Left cardiac atrium (tissue), 4 donors: ENCODE measurements at regions not wholly inside any gene's neighbourhood (a gene's known extent, or its start where the extent isn't known, plus 50 kb on each side); places are given as distances from the start of the nearest gene placed in this dataset.
"Not testable (repeated sequence)": the region's sequence is repeated elsewhere in the genome, so short reads cannot be mapped to it uniquely, and the experiment has no call there.

Experiments
- ATAC-seq, 2 donors: fragments of 200-7000 bp; cut with Tn5 transposase; one replicate each; pipeline ENCODE4 v1.9.1; 2020; ENCODE audit warnings: mild to moderate bottlenecking in 2 of 2, moderate library complexity in 2 of 2
- DNase-seq: peaks from one replicate; pipeline ENCODE4 v3.0.0-alpha.2; 2020
- intact Hi-C, 2 donors: fragments of 100-400 bp; cut with DNase I; formaldehyde crosslinking; loops; one replicate each; pipeline versions ENCODE4 v1.14.1 to v1.15.1; 2022 to 2023
- donor health status: DM: no; HTN: yes; CAD: no.
- donor health status: DM: no; HTN: yes; CAD: no; lungs with severe emphysema.
- donor health status: DM: yes; HTN: yes; CAD: no.
- donor health status: Dilated cardiomyopathy.

DNA sequence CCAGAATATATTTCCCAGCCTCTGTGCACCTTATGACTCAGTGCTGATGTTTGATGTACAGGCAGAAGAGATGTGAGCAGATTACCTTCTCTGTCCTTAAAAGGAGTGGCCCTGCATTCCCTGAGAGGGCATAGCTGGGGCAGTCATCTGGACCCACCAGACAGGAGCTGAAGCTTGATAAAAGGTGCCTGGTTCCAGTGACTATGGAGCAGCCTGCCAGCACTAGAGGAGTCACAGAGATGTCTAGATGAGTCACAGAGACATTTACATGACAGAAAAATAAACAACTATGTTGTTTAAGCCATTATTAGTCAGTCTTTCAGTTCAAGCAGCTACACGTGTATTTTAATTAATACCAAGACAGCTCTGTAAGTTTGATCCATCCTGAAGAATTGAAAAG is 237.1 kb upstream of the MOCS1 start:
- intact Hi-C loops: no loop called here
- ATAC-seq (no peak), DNase-seq (no peak)

DNA sequence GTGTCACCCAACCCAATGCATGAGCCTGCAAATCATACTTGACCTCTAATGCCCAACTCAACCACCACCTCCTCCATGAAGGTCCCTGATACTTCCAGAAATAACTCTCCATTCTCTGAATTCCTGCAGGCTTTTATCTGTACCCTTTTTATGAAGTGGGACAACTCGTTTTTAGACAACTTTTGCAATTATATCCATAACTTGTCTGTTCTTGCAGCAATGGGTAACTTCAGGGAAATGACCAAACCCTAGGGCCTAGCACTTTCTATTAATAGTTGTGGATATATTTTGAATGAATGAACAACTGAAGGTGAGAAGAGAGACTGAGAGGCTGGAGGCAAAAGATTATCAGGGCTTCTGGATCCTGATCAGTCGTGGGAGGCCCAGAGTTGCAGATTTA is 236.6 kb upstream of the MOCS1 start:
- DNase-seq (no peak), ATAC-seq (no peak)
- intact Hi-C loops: no loop called here

DNA sequence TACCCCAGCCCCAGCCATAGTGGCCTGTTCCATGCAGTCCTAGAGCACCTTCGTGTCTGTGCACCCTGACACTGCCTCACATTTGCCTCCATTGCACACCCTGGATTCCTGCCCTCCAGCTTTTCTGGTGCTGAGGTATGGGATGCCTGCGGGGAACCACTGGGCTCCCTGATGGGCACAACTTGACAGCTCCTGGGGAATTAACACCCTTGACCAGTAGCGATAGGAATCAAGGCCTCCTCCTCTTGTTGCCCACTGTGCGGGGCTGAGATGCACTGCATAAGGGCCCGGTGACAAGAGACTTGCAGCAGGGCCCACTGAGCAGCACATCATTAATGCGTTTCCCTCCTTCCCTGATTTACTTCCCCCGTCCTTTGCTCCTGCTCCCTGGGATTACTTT is 235.6 kb upstream of the MOCS1 start:
- no peak for DNase-seq
- no peak for ATAC-seq
- intact Hi-C loops: no loop called here

DNA sequence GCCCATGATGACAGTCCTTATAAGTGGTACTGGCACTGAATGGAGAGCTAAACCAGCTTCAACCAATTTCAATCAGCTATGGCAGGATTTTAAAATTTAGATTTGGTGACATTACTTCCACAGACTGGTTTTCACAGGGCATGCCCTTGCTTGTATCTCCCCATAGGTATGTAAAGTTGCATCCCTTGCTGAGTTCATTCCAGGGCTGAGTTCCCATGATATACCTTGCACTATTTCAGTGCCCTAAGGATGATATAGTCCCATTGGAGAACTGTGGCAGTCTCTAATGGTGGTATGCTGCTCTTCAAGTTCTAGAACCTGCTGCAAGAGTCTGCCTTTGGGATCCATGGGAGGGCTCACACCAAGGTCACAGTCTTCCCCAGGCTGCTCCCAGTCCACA is 232.7 kb upstream of the MOCS1 start:
- ATAC-seq: no peak
- intact Hi-C loops: no loop called here

DNA sequence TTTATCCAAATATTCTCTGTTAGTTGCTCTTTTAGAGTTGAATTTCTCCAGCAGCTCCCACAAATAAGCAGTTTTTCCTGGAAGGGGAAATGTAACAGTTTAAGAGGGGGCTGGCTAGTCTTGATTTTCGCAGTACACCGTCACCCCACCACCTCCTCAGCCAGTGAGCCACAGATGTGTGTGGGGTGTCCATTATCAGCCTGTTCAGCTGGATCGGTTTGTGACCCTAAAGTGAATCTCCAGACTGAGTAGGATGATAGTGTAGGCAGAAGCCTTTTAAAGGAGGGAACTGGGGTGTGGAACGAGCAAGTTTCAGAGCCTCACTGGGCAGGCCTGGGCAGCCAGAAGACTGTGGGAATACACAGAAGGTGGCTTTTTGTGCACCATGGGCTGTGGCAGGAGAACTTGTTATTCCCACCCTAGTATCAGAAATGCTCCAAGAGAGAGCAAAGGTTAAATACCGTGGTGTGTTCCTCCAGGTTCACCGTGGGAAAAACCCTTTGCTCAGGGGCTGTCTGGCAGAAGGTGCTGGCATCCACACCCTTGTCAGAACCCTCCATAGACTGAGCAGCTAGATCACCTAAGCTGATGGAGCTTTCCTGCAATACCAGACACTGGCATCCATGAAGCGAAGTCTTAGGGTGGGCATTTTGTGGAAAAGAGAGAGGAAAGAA is 230.9 kb upstream of the MOCS1 start:
- intact Hi-C loops: no loop called here
- ATAC-seq: no peak
- DNase-seq: no peak

More for the DNA sequence above, 232.7 kb upstream of the MOCS1 start:
- no peak for DNase-seq

DNA sequence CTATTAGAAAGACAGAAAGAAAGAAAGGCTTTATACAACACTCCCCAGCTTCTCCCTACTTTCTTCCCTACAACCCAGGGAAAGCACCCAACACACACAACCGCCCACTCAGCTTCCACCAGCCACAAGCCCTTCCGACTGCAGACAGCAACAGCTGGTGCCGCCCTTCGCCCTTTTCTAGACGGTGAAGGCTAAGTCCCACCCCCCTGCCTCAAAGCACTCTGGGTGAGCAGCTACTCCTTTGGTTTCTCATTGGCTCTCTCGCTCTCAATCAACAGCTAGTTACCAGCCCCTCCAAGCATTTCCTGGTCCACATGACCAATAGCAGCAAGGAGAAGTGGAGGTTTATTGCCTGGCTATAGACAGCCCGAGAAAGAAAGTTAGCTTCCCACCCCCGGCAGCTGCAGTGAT is 230.1 kb upstream of the MOCS1 start:
- no peak for DNase-seq
- no peak for ATAC-seq
- intact Hi-C loops: no loop called here

DNA sequence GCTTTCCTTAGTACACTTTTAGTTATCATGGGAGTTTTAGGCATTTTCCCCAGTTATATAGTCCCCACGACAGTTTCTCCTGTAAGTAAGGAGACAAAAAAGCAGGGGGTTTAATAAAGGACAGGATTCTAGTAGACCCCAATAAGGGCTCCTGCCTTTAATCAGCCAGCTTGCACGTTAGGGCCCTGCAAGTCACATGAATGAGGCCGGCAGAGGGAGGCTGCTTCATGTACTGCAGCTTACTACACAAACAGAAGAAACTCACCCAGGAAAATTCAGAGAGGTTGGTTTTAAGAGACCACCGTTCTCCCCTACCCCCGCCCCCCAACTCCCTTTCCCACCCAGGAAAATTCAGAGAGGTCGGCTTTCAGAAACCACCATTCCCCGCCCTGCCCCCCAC is 229.7 kb upstream of the MOCS1 start:
- ATAC-seq (no peak), DNase-seq (no peak)
- intact Hi-C loops: no loop called here

DNA sequence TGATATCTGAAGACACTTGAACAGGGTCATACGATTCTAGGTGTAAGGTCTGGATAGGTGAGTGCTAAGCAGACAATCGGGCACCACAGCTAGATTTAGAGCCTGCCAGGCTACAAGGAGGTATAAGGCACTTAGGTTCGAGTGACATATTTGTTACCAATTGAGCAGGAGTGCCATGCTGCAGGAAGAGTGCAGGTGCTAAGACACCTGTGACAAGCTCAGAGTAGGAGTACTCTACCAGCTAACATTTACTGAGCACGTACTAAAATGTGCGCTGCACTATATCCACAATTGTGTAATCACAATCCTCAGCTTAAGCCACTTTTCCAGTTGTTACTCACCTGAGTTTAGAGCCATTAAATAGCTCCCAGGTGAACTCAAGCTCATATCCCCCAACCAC is 227.8 kb upstream of the MOCS1 start:
- ATAC-seq (no peak), DNase-seq (no peak)
- intact Hi-C loops: no loop called here

DNA sequence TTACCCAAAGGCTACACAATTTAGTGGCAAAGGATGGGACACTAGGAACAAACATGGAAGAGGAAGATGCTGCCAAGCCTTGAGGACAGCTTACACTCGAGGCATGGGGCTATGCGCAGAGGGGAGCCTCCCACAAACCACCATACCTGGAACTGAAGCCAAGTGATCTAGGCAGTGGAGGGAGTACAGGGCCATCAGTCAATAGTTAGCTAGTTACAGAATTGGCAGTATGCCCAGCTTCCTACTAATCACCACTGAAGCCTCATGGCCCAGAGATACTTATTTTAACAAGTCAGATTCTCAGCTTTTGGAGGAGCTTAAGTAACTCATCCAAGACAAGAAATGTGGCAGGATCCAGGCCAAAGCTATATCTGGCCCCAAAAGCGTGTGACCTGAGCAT is 226.6 kb upstream of the MOCS1 start:
- intact Hi-C loops: no loop called here
- ATAC-seq: no peak
- no peak for DNase-seq

DNA sequence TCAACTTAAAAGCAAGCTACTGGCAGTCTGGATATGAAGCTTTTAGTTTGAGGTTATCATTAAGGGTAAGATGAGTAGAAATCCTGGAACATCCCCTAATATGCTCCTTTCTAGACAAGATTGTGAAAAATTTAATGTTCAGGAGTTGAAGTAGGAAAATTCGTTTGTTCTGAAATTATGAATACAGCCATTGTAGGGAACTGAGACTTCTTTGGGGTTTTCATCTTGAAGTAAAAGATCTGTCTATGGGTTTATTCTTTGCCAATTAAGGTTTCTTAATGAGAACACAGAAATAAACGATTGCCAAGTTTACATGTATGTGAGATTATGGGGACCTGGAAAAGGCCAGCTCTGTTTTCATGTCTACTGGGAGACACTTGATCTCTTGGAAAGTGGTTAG is 225.6 kb upstream of the MOCS1 start:
- intact Hi-C loops: no loop called here
- DNase-seq (no peak), ATAC-seq (no peak)

DNA sequence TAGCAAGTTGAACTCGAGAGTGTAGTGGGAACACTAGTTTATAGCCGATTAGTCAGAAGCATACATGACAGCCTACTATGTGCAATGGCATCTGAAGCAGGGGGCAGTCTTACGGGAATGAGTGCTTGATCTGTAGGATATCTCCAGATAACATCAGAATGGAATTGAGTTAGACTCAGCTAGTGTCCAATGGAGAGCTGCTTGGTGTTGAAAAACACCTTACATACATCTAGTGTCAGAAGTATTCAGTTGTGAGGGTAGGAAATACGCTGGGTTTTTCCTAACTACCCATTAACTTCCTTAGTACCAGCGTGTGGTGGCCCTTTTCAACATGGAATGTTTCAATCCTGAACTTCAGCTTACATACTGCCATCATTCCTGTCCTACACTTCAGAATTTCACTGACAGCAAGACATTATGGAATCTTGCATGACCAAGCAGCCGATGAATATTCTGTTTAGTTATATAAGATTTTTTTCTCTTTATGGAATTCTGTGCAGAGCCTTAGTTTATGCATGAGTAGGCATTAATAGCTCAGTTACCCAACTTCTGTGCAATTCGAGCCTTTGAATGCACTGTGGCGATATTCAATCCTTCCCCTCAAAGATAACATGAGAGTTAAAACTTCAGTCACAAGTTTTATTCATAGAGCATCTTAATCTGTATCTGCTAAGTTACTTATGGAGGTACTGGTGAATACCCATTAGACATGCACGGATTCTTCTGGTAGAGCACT is 218.6 kb upstream of the MOCS1 start:
- no peak for ATAC-seq
- intact Hi-C loops: no loop called here
- no peak for DNase-seq

DNA sequence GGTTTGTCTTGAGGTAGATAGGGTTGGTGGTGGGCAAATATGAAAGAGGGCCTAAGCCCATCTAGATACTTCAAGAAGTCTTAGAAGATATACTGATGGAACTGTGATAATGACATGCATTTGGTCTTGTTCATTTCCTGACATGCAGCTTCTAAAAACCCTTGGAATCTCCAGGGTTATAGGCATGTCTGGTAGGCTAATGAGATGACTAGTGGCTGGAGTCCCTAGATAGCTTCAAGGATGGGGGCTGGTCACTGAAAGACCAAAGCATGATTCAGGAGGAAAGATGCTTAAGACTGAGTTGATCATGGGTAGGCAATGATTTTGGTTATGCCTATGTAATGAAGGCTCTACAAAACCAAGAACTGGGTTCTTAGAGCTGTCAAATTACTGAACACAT is 217.9 kb upstream of the MOCS1 start:
- intact Hi-C loops: no loop called here
- ATAC-seq (no peak), DNase-seq (no peak)

DNA sequence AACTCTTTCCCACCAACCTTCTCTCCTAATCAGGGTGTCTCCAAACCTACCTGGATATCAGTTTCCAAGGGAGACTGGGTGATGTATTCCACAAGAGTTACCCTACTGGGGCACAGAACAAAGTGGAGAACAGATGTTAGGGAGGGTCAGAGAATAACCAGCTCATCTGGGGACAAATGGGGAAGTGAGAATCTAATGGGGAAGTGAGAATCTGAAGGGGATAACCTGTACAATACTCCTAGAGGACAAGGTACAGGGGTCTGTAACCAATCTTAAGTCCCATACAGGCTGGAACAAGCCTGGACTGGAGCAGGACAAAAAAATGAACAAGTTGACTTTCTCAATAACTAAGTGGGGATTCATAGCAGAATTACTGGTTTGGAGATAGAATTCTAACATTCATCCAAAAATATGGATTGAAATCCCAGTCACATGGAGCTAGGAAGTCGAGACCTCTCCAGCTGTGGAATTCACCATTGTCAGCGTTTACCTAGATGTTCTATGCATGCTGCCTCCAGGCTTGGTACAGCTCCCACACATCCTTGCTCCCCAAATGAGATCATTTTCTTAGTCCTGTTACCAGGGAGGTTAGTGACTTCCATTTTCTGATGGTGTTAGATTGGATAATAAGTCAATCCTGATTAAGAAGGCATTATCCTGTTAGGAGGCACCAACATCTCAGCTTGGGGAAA is 214.8 kb upstream of the MOCS1 start:
- intact Hi-C loops: no loop called here
- ATAC-seq (no peak), DNase-seq (no peak)

DNA sequence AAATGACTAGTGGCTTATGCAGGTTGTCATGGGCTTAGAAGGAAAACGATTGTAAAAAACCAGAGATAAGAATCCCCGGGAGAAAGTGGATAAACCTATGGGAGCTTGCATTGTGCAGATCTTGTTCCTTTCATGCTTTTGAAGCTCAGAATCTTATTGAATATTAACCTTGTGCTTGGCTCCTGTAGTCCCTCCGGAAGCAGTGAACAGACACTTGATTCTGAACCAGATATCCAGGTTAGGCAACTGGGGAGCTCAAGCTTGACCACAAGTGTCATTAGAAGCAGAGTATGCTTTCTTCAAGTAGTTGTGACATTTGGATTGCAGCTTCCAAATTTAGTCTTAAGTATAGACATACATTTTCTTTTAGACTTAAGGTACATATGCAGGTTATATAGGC is 212.6 kb upstream of the MOCS1 start:
- ATAC-seq (no peak), DNase-seq (no peak)
- intact Hi-C loops: no loop called here

DNA sequence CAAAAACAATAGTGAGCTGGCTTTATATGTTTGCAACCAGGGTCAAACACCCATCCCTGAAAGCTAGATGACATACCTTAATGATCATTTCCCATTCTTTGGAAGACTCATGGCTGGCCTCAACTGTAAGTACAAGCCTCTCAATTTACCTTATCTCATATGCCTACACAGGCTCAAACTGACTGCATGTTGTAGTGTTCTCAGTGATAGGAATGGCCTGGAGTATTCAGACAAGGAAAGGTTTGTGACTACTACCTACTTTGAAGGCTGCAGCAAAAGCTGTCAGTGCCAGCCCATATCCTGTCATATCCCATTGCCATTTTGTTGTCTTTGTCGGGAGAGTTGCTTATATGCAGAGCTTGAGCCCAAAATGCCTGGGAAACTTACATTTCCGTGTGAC is 205.2 kb upstream of the MOCS1 start:
- no peak for DNase-seq
- intact Hi-C loops: no loop called here
- no peak for ATAC-seq

DNA sequence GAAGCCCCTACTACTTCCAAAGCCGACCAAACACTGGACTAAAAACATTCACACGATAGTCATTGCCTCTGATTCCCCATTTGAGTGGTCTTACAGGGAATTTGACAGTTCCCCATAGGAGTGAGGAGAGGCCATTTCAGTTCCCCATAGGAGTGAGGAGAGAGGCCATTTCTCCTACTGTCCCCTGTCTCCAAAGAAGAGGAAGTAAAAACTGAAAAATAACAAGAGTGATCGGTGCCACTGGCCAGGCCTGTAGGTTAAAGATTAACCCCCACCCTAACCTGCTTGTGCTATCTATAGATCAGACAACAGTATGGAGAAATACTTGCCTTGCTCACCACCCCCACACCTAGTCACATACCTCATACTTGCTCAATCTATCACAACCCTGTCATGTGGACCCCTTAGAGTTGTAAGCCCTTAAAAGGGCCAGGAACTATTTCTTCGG is 204.0 kb upstream of the MOCS1 start:
- ATAC-seq (no peak), DNase-seq (no peak)
- intact Hi-C loops: no loop called here

DNA sequence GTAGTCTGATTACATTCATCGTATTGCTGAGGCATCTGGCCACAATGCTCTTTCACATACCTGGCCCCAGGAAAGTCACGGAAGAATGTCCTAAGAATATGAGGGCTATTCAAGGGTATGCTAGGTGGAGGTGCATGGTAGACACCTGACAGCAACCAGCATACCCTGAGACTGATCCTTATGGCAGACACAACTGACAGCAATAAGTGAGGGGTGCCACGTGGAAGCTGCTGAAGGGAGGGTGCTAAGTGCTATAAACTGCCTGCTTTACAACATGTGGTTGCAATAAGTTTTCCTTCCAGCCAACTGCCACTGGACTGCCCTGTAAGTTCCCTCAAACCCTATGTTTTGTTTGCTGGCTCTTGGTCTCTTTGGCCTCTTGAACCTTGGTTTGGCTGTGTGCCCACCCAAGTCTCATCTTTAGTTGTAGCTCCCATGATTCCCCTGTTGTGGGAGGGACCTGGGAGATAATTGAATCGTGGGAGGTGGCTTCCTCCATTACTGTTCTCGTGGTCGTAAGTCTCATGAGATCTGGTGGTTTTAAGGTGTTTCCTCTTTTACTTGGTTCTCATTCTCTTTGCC is 201.3 kb upstream of the MOCS1 start:
- ATAC-seq (no peak), DNase-seq (no peak)
- intact Hi-C loops: no loop called here

DNA sequence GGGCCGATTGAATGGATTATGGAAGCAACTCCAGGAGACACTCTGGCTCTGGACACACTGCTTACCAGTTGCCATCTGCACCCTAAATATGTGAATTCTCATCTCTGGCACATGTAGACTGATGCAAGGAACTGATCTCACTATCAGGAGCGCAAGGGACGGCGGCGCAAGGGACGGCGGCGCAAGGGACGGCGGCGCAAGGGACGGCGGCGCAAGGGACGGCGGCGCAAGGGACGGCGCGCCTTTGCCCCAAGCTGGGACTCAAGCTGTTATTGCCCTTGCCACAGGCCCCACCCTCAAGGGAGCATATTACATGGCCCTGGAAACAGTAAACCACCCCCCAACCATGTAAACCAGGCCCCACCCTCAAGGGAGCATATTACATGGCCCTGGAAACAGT is 199.7 kb upstream of the MOCS1 start:
- DNase-seq, intact Hi-C loops, ATAC-seq: not testable (repeated sequence)

DNA sequence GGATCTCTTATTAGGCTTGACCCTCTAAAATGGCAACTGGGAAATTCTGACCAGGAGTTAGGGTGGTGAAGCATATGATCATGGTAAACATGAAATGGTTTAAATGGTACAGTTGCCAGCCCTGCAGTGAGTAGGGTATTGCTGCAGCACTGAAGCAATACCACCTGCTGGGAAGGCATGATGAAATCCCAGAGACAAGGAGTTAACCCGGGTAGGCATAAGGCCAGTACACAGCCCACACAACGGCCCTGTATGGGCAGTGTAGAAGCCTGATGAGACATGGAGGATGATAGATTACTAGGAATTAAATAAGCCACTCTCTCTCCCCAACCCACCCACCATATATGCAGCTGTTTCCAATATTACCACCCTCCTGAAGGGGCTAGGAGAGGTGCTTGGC is 197.4 kb upstream of the MOCS1 start:
- DNase-seq: no peak
- intact Hi-C loops: no loop called here
- ATAC-seq: peak; percentile 15 to 50

DNA sequence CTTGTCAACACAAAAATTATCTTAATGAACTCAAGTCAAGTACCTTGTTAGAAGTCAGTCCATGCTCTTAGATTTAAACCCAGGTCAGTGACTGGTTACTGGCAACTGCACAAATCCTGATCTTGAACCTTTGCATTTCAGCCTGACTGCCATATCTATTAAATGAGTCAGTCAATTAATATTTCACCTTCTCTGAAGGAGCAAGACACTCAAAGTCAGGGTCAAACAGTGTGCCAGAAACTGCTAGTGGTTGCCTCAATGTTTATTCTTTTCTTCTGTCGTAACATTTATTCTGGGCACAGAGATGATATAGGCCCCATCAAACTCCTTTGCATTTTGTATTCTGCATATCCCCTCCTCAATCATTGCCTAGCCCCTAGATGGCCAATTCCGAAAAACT is 193.9 kb upstream of the MOCS1 start:
- DNase-seq (no peak), ATAC-seq (no peak)
- intact Hi-C loops: no loop called here
